Naive thymus-derived CD8-positive, alpha-beta T cell (primary cell): ENCODE measurements at regions not wholly inside any gene's neighbourhood (a gene's known extent, or its start where the extent isn't known, plus 50 kb on each side); places are given as distances from the start of the nearest gene placed in this dataset.

ENCODE experiments used
- ATAC-seq, 2 donors: fragments of 150-1000 bp; cut with Tn5 transposase in 1 of 2; sonication (Bioruptor Pico), chemical (Tn5 transposase) in 1 of 2; 1 replicate in 1 of 2; 2 replicates in 1 of 2; pipeline ENCODE4 v1.10.0; 2021; ENCODE audit warnings: mild to moderate bottlenecking in 2 of 2, moderate library complexity in 2 of 2
- POLR2A ChIA-PET: fragments of 350-600 bp; sonication (Branson Sonifier 250); formaldehyde crosslinking; loops from one replicate; lab custom pipeline; 2021; ENCODE audit warnings: antibody characterized with exemption; lab: Charles Lee
- DNase-seq, 10 donors: peaks; one replicate each; pipeline versions ENCODE4 v3.0.0 to v3.0.0-alpha.2; 2020 to 2022
- H3K27ac Mint-ChIP-seq, 10 donors: one replicate each; pipeline ENCODE4 v1.8.0; 2020 to 2022; ENCODE audit warnings: mild to moderate bottlenecking in 10 of 10, mixed read lengths in 10 of 10, moderate library complexity in 4 of 10, inconsistent platforms in 1 of 10
- H3K27me3 Mint-ChIP-seq, 5 donors: one replicate each; pipeline ENCODE4 v1.8.0; 2021 to 2022; ENCODE audit warnings: mixed read lengths in 5 of 5
- H3K36me3 Mint-ChIP-seq, 3 donors: one replicate each; pipeline ENCODE4 v1.8.0; 2020 to 2022; ENCODE audit warnings: mixed read lengths in 3 of 3, mild to moderate bottlenecking in 2 of 3, inconsistent platforms in 1 of 3
- H3K4me1 Mint-ChIP-seq, 4 donors: one replicate each; pipeline ENCODE4 v1.8.0; 2021 to 2022; ENCODE audit warnings: mixed read lengths in 4 of 4
- H3K4me3 Mint-ChIP-seq, 10 donors: one replicate each; pipeline ENCODE4 v1.8.0; 2020 to 2022; ENCODE audit warnings: mild to moderate bottlenecking in 10 of 10, mixed read lengths in 10 of 10, moderate library complexity in 6 of 10, inconsistent platforms in 1 of 10
- H3K9me3 Mint-ChIP-seq, 9 donors: one replicate each; pipeline ENCODE4 v1.8.0; 2020 to 2022; ENCODE audit warnings: mixed read lengths in 9 of 9, mild to moderate bottlenecking in 3 of 9, inconsistent platforms in 1 of 9, moderate library complexity in 1 of 9

- H3K4me1 Mint-ChIP-seq = no peaks in the 10 kb centered on the region
- H3K36me3 Mint-ChIP-seq = no peaks in the 10 kb centered on the region
- POLR2A ChIA-PET = no interaction called here
- H3K27me3 Mint-ChIP-seq = peaks cover 4 to 22% (median 12%) of the 10 kb centered on the region in 5 donors
- H3K9me3 Mint-ChIP-seq = peaks cover 0 to 20% (median 10%) of the 10 kb centered on the region in 9 donors
- ATAC-seq (no peak), DNase-seq (no peak)
- H3K27ac Mint-ChIP-seq = no peak overlapping the region
- H3K4me3 Mint-ChIP-seq = no peak overlapping the region
These were observed 693.1 kb downstream of the UTRN start for GRCh38 chr6:144978208-144978607.

GRCh38 chr6:144986271-144986670, 701.1 kb downstream of the UTRN start:
- peaks cover 10 to 40% (median 25%) of the 10 kb centered on the region in 5 donors for H3K27me3 Mint-ChIP-seq
- peaks cover 0 to 14% (median 0%) of the 10 kb centered on the region in 3 donors for H3K36me3 Mint-ChIP-seq
- no peaks in the 10 kb centered on the region for H3K4me1 Mint-ChIP-seq
- POLR2A ChIA-PET = no interaction called here
- DNase-seq = no peak
- H3K4me3 Mint-ChIP-seq = no peak overlapping the region
- no peak overlapping the region for H3K27ac Mint-ChIP-seq
- ATAC-seq = no peak
- peaks cover 2 to 31% (median 13%) of the 10 kb centered on the region in 9 donors for H3K9me3 Mint-ChIP-seq

GRCh38 chr6:144989319-144990107, 704.4 kb downstream of the UTRN start:
- peaks cover 2 to 16% (median 9%) of the 10 kb centered on the region in 9 donors for H3K9me3 Mint-ChIP-seq
- POLR2A ChIA-PET = no interaction called here
- ATAC-seq = no peak
- DNase-seq = no peak
- peaks cover 11 to 59% (median 32%) of the 10 kb centered on the region in 5 donors for H3K27me3 Mint-ChIP-seq
- peaks cover 0 to 14% (median 0%) of the 10 kb centered on the region in 3 donors for H3K36me3 Mint-ChIP-seq
- H3K27ac Mint-ChIP-seq = no peak overlapping the region
- no peak overlapping the region for H3K4me3 Mint-ChIP-seq
- no peaks in the 10 kb centered on the region for H3K4me1 Mint-ChIP-seq

DNA sequence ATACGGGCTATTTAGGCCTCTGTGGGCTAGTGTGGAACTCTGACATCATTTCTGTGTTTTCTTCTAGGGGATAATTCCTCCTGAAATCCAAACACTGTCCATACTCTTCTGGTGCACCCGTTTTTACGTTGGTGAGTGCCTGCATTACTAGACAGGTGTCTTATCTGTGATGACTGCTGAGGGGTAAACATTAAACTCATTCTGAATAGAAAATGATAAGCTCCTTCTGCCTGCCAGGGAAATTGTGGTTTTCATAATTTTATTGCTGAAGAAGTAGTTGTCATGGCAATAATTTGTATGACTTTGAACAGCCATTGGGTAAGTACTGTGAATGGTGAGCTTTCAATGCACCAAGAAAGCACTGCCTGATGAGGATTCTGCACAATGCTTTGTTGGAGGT, 705.6 kb downstream of the UTRN start:
- ATAC-seq = no peak
- peaks cover 0 to 8% (median 3%) of the 10 kb centered on the region in 9 donors for H3K9me3 Mint-ChIP-seq

DNA sequence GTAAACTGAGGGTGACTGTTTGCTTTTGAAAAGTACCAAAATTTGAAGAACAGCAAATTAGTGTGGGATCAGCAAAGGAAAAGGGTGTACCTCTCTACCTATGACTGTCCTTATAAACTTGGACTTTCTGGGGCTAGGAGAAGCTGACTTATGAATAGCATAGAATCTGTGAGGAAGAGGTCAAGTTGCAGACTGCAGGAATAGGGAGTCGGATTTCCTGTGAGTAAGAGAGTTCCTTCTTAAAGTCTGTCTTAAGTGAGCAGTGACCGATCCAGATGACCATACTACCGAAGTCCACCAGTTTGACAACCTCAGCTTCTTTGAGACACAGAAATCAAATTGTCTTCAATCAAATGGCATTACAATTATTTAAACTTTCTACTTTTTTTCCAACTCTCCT, 708.7 kb downstream of the UTRN start:
- Mint-ChIP-seq H3K4me1 (no peaks in the 10 kb centered on the region), H3K9me3 (peaks cover 0 to 3% (median 0%) of the 10 kb centered on the region in 9 donors), H3K27ac (no peak overlapping the region), H3K36me3 (no peaks in the 10 kb centered on the region), H3K4me3 (no peak overlapping the region), H3K27me3 (peaks cover 19 to 67% (median 23%) of the 10 kb centered on the region in 5 donors)
- ATAC-seq (no peak), DNase-seq (no peak)
- POLR2A ChIA-PET = no interaction called here

More for the DNA sequence above, 705.6 kb downstream of the UTRN start:
- no peaks in the 10 kb centered on the region for H3K4me1 Mint-ChIP-seq
- H3K36me3 Mint-ChIP-seq = peaks cover 0 to 9% (median 0%) of the 10 kb centered on the region in 3 donors
- POLR2A ChIA-PET = no interaction called here
- peaks cover 18 to 61% (median 31%) of the 10 kb centered on the region in 5 donors for H3K27me3 Mint-ChIP-seq
- H3K4me3 Mint-ChIP-seq = no peak overlapping the region
- H3K27ac Mint-ChIP-seq = no peak overlapping the region
- no peak for DNase-seq

DNA sequence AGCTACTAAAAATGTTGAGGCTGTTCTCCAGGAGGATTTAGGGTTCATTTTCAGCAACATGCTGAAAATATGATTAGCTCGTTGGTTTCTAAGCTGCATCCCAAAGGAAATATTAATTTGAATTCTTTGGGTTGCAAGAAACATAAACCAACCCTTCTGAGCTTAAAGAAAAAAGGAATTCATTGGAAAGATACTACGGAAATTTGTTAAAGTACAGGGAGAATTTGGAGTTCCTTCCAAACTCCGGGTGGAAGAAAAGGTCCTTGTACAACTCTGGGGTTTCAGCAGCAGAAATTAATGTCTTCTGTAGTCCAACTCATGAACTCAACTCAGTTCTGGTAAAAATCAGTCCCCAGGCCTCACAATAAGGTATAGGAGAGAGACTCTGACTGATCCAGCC, 712.9 kb downstream of the UTRN start:
- Mint-ChIP-seq H3K36me3 (no peaks in the 10 kb centered on the region), H3K27me3 (peaks cover 9 to 39% (median 13%) of the 10 kb centered on the region in 5 donors), H3K4me3 (no peak overlapping the region), H3K9me3 (no peaks in the 10 kb centered on the region), H3K4me1 (no peaks in the 10 kb centered on the region), H3K27ac (no peak overlapping the region)
- no peak for ATAC-seq
- POLR2A ChIA-PET = no interaction called here
- DNase-seq = no peak

DNA sequence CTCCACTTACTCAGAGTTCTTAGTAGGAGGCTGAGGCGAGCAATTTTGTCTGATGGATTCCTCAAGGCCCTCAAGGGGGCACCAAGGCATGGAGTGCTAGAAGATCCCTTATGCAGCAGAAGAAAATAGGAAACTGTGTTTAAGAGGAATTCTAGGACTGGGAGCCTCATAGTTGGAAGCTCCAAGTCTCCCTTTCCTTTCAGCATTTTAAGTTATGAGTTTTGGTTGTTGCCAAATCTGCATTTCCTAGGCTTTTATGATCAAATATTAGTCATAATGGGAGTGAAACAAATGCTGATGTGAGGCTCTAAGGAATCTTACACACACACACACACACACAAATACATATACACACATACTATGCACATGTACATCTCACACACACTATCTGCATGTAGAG, 714.0 kb downstream of the UTRN start:
- POLR2A ChIA-PET = no interaction called here
- no peaks in the 10 kb centered on the region for H3K36me3 Mint-ChIP-seq
- no peaks in the 10 kb centered on the region for H3K9me3 Mint-ChIP-seq
- no peak overlapping the region for H3K4me3 Mint-ChIP-seq
- H3K27ac Mint-ChIP-seq = no peak overlapping the region
- no peak for DNase-seq
- H3K4me1 Mint-ChIP-seq = no peaks in the 10 kb centered on the region
- no peak for ATAC-seq
- H3K27me3 Mint-ChIP-seq = peaks cover 7 to 38% (median 13%) of the 10 kb centered on the region in 5 donors

GRCh38 chr6:145003145-145003544, 718.0 kb downstream of the UTRN start:
- ATAC-seq = no peak
- H3K27me3 Mint-ChIP-seq = peaks cover 13 to 35% (median 21%) of the 10 kb centered on the region in 5 donors
- POLR2A ChIA-PET = no interaction called here
- no peaks in the 10 kb centered on the region for H3K9me3 Mint-ChIP-seq
- H3K4me1 Mint-ChIP-seq = no peaks in the 10 kb centered on the region
- H3K27ac Mint-ChIP-seq = no peak overlapping the region
- H3K36me3 Mint-ChIP-seq = no peaks in the 10 kb centered on the region
- DNase-seq = no peak
- no peak overlapping the region for H3K4me3 Mint-ChIP-seq

DNA sequence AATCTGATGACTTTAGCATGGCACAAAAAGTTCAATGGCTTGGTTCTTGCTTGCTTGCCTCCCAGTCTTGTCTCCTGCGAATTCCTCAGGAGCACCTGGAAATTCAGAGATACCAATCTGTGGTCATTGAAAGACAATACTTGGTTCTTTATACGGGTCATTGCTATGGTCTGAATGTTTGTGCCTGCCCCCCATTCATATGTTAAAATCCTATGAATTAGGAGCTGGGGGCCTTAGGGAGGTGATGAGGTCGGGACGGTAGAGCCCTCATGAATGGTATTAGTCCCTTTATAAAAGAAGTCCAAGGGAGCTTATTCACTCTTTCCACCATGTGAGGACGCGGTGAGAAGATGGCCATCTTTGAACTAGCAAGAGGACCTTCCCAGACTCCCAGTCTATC, 721.8 kb downstream of the UTRN start:
- POLR2A ChIA-PET = no interaction called here
- Mint-ChIP-seq H3K4me3 (no peak overlapping the region), H3K9me3 (peaks cover 0 to 3% (median 0%) of the 10 kb centered on the region in 9 donors), H3K4me1 (no peaks in the 10 kb centered on the region), H3K36me3 (no peaks in the 10 kb centered on the region), H3K27me3 (peaks cover 13 to 24% (median 19%) of the 10 kb centered on the region in 5 donors), H3K27ac (no peak overlapping the region)
- no peak for DNase-seq
- ATAC-seq = no peak

DNA sequence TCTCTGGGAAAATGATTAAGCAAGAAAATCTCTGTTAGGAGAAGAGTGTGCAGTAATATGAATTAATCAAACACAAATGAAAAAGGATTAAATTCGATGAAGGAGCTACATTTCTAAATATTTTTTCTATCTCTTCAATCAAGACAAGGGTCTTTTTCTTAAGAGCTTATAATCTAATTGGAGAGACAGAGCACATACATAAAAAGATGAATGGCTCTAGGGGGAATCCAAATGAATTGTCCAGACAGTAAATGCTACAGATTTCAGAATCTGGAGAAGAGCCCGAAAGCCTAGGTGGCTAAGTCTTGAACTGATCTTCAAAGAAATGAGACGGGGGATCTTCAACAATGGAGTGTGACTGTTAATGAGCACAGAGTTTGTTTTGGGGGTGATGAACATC, 723.6 kb downstream of the UTRN start:
- Mint-ChIP-seq H3K27me3 (peaks cover 13 to 24% (median 19%) of the 10 kb centered on the region in 5 donors), H3K4me3 (no peak overlapping the region), H3K36me3 (no peaks in the 10 kb centered on the region), H3K9me3 (peaks cover 0 to 3% (median 0%) of the 10 kb centered on the region in 9 donors), H3K27ac (no peak overlapping the region), H3K4me1 (no peaks in the 10 kb centered on the region)
- no peak for DNase-seq
- ATAC-seq = no peak
- POLR2A ChIA-PET = no interaction called here

DNA sequence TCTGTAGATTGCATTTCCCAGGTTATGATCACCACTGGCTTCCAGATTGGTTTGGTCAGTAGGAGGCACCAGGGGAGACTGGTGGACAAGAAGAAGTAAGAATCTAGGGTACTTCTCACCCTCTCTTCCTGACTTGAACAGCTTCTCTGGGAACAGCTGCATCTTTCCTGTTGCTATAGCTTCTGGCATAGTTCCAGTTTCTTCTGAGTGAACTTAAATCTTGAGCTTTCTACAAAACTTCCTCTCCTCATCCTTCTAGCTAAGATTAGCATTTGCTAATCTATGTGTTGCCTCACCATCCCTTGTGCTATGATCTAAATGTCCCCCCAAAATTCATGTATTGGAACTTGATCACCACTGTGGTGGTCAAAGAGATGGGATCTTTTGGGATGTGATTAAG, 724.6 kb downstream of the UTRN start:
- POLR2A ChIA-PET = no interaction called here
- no peaks in the 10 kb centered on the region for H3K36me3 Mint-ChIP-seq

GRCh38 chr6:145012039-145012662, 723.2 kb downstream of the EPM2A start:
- POLR2A ChIA-PET = no interaction called here
- Mint-ChIP-seq H3K36me3 (no peaks in the 10 kb centered on the region), H3K9me3 (peaks cover 0 to 4% (median 0%) of the 10 kb centered on the region in 9 donors), H3K27me3 (peaks cover 6 to 12% (median 8%) of the 10 kb centered on the region in 5 donors), H3K27ac (no peak overlapping the region), H3K4me1 (no peaks in the 10 kb centered on the region), H3K4me3 (no peak overlapping the region)
- ATAC-seq (no peak), DNase-seq (no peak)

More for the DNA sequence above, 724.6 kb downstream of the UTRN start:
- Mint-ChIP-seq H3K27ac (no peak overlapping the region), H3K4me1 (no peaks in the 10 kb centered on the region), H3K4me3 (no peak overlapping the region), H3K9me3 (peaks cover 0 to 3% (median 0%) of the 10 kb centered on the region in 9 donors), H3K27me3 (peaks cover 12 to 24% (median 13%) of the 10 kb centered on the region in 5 donors)
- no peak for ATAC-seq
- DNase-seq = no peak
